ENCODE measurements at regions not wholly inside any gene's neighbourhood (a gene's known extent, or its start where the extent isn't known, plus 50 kb on each side); places are given as distances from the start of the nearest gene placed in this dataset.

DNA sequence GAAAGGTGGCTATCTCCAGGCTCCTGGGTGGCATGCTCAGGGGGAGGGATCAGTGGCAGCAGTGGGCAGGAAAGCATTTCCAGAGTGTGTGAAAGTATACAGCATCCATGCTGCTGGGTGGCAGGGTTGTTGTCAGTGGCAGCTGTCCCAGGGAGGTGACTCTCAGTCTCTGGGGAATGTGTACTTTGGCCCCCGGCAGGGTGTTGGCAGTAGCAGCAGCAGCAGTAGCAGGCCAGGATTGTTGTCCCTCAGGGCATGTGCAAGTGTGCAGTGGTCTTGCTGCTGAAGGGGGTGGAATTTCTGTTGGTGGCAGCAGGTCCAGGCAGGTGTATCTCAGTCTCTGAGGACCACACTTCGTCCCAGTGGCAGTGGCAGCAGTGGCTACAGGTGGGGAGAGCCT lies 71.7 kb upstream of the GUCA2B start:
- no peak overlapping the region for H2BK15ac ChIP-seq (ENCODE audit: low read depth, low read length)
- no peak overlapping the region for H4K8ac ChIP-seq (replicated peaks; ENCODE audit: insufficient read length, low read depth, low read length)
- no peak overlapping the region for H2AFZ ChIP-seq (ENCODE audit: low read length)
- Mint-ChIP-seq H3K27me3 (ENCODE audit: low read depth) (peaks cover 4% of the 10 kb centered on the region), H3K27ac (no peak overlapping the region), H3K4me1 (peaks cover 14 to 15% of the 10 kb centered on the region in 2 experiments), H3K36me3 (ENCODE audit: insufficient read depth in 1 of 3, low read depth in 3 of 3) (no peaks in the 10 kb centered on the region), H3K4me3 (no peak overlapping the region), H3K9me3 (0 out of 5 replicates have a peak, but pooled peaks cover 0 to 2% of the 10 kb centered on the region in 2 experiments)
- H3K4ac ChIP-seq (ENCODE audit: low read depth, low read length), result no peak overlapping the region
- no peaks in the 10 kb centered on the region for H3K27me3 ChIP-seq (ENCODE audit: insufficient read depth, low read length)
- no CpG with 5 or more reads among the region's 2 CpGs for WGBS (ENCODE audit: extremely low coverage, insufficient read length, low lambda C conversion rate)
- no peak overlapping the region for H2BK120ac ChIP-seq (ENCODE audit: low read depth, low read length, poor library complexity, severe bottlenecking)
- no peaks in the 10 kb centered on the region for H3K9me3 ChIP-seq (ENCODE audit: control insufficient read depth, low read depth, low read length)
- H3K23ac ChIP-seq (ENCODE audit: insufficient read length, low read depth, low read length), result no peak overlapping the region
- H2AK5ac ChIP-seq (ENCODE audit: insufficient read length, low read length), result no peak overlapping the region
- no peak for DNase-seq
- no peak overlapping the region; the same call in 1 of the 2 replicates for H3K14ac ChIP-seq (ENCODE audit: insufficient read depth, low read length)
- H3K23me2 ChIP-seq (ENCODE audit: insufficient read length, low read depth, low read length, poor library complexity, severe bottlenecking), result no peaks in the 10 kb centered on the region
- no peak overlapping the region for H3K9ac ChIP-seq (ENCODE audit: extremely low read depth, insufficient read length, low read length)
- no peak overlapping the region for H3K18ac ChIP-seq (ENCODE audit: insufficient read length, low read depth, low read length)
- H3K27ac ChIP-seq (ENCODE audit: insufficient read length, low read depth, low read length), result no peak overlapping the region
- no peak overlapping the region for H4K5ac ChIP-seq (ENCODE audit: insufficient read length, low read depth, low read length)
- no peaks in the 10 kb centered on the region for H3K79me1 ChIP-seq (ENCODE audit: insufficient read depth, low read depth, low read length, poor library complexity, severe bottlenecking)
- H2BK12ac ChIP-seq (ENCODE audit: insufficient read length, low read depth, low read length), result no peak overlapping the region
- no peak overlapping the region for H2BK5ac ChIP-seq (ENCODE audit: insufficient read length, low read length)
- H4K20me1 ChIP-seq (ENCODE audit: control insufficient read depth, insufficient read depth, insufficient read length), result no peaks in the 10 kb centered on the region
- no peaks in the 10 kb centered on the region; the same call in 1 of the 2 replicates for H3K4me1 ChIP-seq (ENCODE audit: insufficient read depth, low read length)
- no peaks in the 10 kb centered on the region for H3K79me2 ChIP-seq (ENCODE audit: insufficient read depth, low read length)
- no peak overlapping the region for H3K4me2 ChIP-seq (ENCODE audit: insufficient read depth, insufficient read length, low read length)
- H3T11ph ChIP-seq (ENCODE audit: low read length), result no peak overlapping the region
- H4K91ac ChIP-seq (ENCODE audit: insufficient read length, low read depth, low read length), result no peak overlapping the region
- TF ChIP-seq, protein P1, sequence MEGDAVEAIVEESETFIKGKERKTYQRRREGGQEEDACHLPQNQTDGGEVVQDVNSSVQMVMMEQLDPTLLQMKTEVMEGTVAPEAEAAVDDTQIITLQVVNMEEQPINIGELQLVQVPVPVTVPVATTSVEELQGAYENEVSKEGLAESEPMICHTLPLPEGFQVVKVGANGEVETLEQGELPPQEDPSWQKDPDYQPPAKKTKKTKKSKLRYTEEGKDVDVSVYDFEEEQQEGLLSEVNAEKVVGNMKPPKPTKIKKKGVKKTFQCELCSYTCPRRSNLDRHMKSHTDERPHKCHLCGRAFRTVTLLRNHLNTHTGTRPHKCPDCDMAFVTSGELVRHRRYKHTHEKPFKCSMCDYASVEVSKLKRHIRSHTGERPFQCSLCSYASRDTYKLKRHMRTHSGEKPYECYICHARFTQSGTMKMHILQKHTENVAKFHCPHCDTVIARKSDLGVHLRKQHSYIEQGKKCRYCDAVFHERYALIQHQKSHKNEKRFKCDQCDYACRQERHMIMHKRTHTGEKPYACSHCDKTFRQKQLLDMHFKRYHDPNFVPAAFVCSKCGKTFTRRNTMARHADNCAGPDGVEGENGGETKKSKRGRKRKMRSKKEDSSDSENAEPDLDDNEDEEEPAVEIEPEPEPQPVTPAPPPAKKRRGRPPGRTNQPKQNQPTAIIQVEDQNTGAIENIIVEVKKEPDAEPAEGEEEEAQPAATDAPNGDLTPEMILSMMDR (conservative IDR thresholded peaks at IDR 0.05), result no peak
- H2BK20ac ChIP-seq (ENCODE audit: low read depth, low read length, poor library complexity, severe bottlenecking), result no peak overlapping the region
- no peak overlapping the region for H3K56ac ChIP-seq (ENCODE audit: insufficient read length, low read depth, low read length)

Data from H9 (cell line).